Astrocyte (in vitro differentiated cells and primary cell): ENCODE measurements at regions not wholly inside any gene's neighbourhood (a gene's known extent, or its start where the extent isn't known, plus 50 kb on each side); places are given as distances from the start of the nearest gene placed in this dataset.
A peak's percentile ranks its signal among the peaks of the same experiment; 100 is the strongest.

Experiments used
- DNase-seq: peaks from one replicate; pipeline ENCODE4 v3.0.0-alpha.2; 2010; ENCODE audit warnings: low read depth
- FAIRE-seq: peaks from 2 replicates; lab custom pipeline; 2011; peaks lifted over from hg19 to GRCh38; lab: Jason Lieb, UNC
- H2AFZ ChIP-seq: 2 replicates; pipeline ENCODE4 v1.6.0; 2012; ENCODE audit warnings: low read depth, low read length, inconsistent platforms
- H3K27ac ChIP-seq: 2 replicates; pipeline ENCODE4 v1.5.1; 2011; ENCODE audit warnings: low read depth, low read length, inconsistent platforms
- H3K27me3 ChIP-seq: 2 replicates; pipeline ENCODE4 v1.6.0; 2011; ENCODE audit warnings: low read length, inconsistent platforms; ENCODE audit not compliant: insufficient read depth
- H3K36me3 ChIP-seq: 2 replicates; pipeline ENCODE4 v1.5.1; 2011; ENCODE audit warnings: low read length, inconsistent platforms; ENCODE audit not compliant: insufficient read depth
- H3K4me1 ChIP-seq: 2 replicates; pipeline ENCODE4 v1.5.1; 2011; ENCODE audit warnings: low read length, inconsistent platforms; ENCODE audit not compliant: insufficient read depth
- H3K4me2 ChIP-seq: 2 replicates; pipeline ENCODE4 v1.6.0; 2012; ENCODE audit warnings: low read length, inconsistent platforms
- H3K4me3 ChIP-seq: 2 replicates; pipeline ENCODE4 v1.5.1; 2011; ENCODE audit warnings: low read depth, mild to moderate bottlenecking, low read length, inconsistent platforms; ENCODE audit not compliant: insufficient read depth
- H3K79me2 ChIP-seq: 2 replicates; pipeline ENCODE4 v1.6.0; 2012; ENCODE audit warnings: mild to moderate bottlenecking, low read length, inconsistent platforms; ENCODE audit not compliant: insufficient read depth
- H3K9ac ChIP-seq: 2 replicates; pipeline ENCODE4 v1.6.0; 2012; ENCODE audit warnings: mild to moderate bottlenecking, low read length, inconsistent platforms
- H3K9me3 ChIP-seq: 2 replicates; pipeline ENCODE4 v1.5.1; 2012; ENCODE audit warnings: low read depth, mild to moderate bottlenecking, low read length, inconsistent platforms; ENCODE audit not compliant: insufficient read depth
- H4K20me1 ChIP-seq: 2 replicates; pipeline ENCODE4 v1.6.0; 2012; ENCODE audit warnings: low read length, inconsistent platforms; ENCODE audit not compliant: insufficient read depth
- H3K27ac Mint-ChIP-seq: one replicate; pipeline ENCODE4 v1.8.0; 2021; ENCODE audit warnings: mild to moderate bottlenecking, mixed read lengths; ENCODE audit not compliant: unreplicated experiment
- H3K27me3 Mint-ChIP-seq: one replicate; pipeline ENCODE4 v1.8.0; 2021; ENCODE audit warnings: low read depth, mixed read lengths; ENCODE audit not compliant: unreplicated experiment
- H3K36me3 Mint-ChIP-seq: one replicate; pipeline ENCODE4 v1.8.0; 2021; ENCODE audit warnings: low read depth, mixed read lengths; ENCODE audit not compliant: unreplicated experiment
- H3K4me1 Mint-ChIP-seq: one replicate; pipeline ENCODE4 v1.8.0; 2021; ENCODE audit warnings: low read depth, mixed read lengths; ENCODE audit not compliant: unreplicated experiment
- H3K4me3 Mint-ChIP-seq: one replicate; pipeline ENCODE4 v1.8.0; 2021; ENCODE audit warnings: mild to moderate bottlenecking, moderate library complexity, mixed read lengths; ENCODE audit not compliant: unreplicated experiment
- H3K9me3 Mint-ChIP-seq: one replicate; pipeline ENCODE4 v1.8.0; 2021; ENCODE audit warnings: mild to moderate bottlenecking, mixed read lengths; ENCODE audit not compliant: unreplicated experiment
- CTCF ChIP-seq: IDR thresholded peaks from 2 replicates; pipeline ENCODE4 v1.5.1; 2011; ENCODE audit warnings: low read depth, mild to moderate bottlenecking, inconsistent platforms, low read length, moderate library complexity; ENCODE audit not compliant: insufficient read depth
- EZH2 ChIP-seq: IDR thresholded peaks from 2 replicates; pipeline ENCODE4 v1.6.1; 2012; ENCODE audit warnings: mild to moderate bottlenecking, low read length, inconsistent platforms; ENCODE audit not compliant: insufficient read depth

DNA sequence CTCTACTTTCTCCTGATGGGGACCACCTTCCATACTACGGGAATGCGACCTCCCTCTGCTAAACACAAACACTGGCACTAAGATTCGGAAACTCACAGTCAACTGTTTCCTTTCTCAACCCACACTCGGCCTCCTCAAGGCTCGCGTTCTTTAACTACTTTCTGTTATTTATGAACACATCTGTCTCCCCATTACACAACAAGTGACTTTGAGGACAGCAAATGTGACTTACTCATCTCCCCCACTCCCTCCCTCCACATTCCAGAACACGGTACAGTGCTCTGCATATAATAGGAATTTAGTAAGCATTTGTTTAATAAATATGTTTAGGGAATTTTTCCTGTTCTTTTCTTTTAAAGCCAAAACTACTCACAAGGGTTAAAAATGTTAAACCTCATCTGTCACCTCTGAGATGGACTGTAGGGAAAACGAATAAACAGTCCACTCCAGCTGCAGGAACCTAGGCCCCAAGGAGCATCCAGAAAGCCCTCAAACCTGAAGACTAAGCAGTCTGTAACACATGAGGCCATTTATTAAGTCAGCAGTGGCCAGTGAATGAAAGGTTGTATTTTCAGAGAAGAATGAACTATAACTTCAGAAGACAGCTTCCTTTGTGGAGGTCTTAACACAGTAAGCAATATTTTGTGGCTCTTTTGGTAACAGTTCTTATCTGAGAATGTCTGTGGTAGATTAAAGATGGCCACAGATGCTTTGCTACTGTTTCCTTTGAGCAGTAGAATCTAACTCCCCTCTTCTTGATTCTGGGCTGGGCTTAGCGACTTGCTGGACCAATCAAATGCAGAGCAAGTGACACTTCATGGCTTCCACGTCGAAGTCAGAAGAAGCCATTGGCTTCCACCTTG, 209.6 kb upstream of the DTNBP1 start:
- TF ChIP-seq EZH2 = no peak
- no peak for TF ChIP-seq CTCF
- no peak for FAIRE-seq
- DNase-seq = peak; percentile 23
- Mint-ChIP-seq H3K4me3 (no peak overlapping the region), H3K36me3 (no peaks in the 10 kb centered on the region), H3K27ac (no peak overlapping the region), H3K4me1 (peaks cover 23% of the 10 kb centered on the region), H3K9me3 (no peaks in the 10 kb centered on the region), H3K27me3 (no peaks in the 10 kb centered on the region)
- H3K9ac ChIP-seq = no peak overlapping the region
- H3K79me2 ChIP-seq = no peaks in the 10 kb centered on the region
- no peaks in the 10 kb centered on the region for H3K36me3 ChIP-seq
- H3K4me3 ChIP-seq = no peak overlapping the region
- no peaks in the 10 kb centered on the region for H3K4me1 ChIP-seq
- no peak overlapping the region for H3K27ac ChIP-seq
- no peaks in the 10 kb centered on the region for H3K9me3 ChIP-seq
- no peak overlapping the region for H2AFZ ChIP-seq
- H3K4me2 ChIP-seq = no peak overlapping the region
- H4K20me1 ChIP-seq = no peaks in the 10 kb centered on the region
- H3K27me3 ChIP-seq = peaks cover 7% of the 10 kb centered on the region

- Mint-ChIP-seq H3K9me3 (no peaks in the 10 kb centered on the region), H3K27ac (no peak overlapping the region), H3K27me3 (no peaks in the 10 kb centered on the region), H3K4me1 (peaks cover 20% of the 10 kb centered on the region), H3K4me3 (no peak overlapping the region), H3K36me3 (no peaks in the 10 kb centered on the region)
- Histone ChIP-seq H3K9ac (no peak overlapping the region), H3K36me3 (no peaks in the 10 kb centered on the region), H3K79me2 (no peaks in the 10 kb centered on the region), H3K27ac (no peak overlapping the region), H3K4me1 (no peaks in the 10 kb centered on the region), H3K4me2 (no peak overlapping the region), H2AFZ (no peak overlapping the region), H3K4me3 (no peak overlapping the region), H3K9me3 (no peaks in the 10 kb centered on the region), H4K20me1 (no peaks in the 10 kb centered on the region), H3K27me3 (peaks cover 7% of the 10 kb centered on the region)
- no peak for TF ChIP-seq CTCF
- TF ChIP-seq EZH2 = no peak
- FAIRE-seq (no peak), DNase-seq (no peak)
Observed at GRCh38 chr6:15871276-15871675, 208.4 kb upstream of the DTNBP1 start.
